ENCODE measurements at regions not wholly inside any gene's neighbourhood (a gene's known extent, or its start where the extent isn't known, plus 50 kb on each side); places are given as distances from the start of the nearest gene placed in this dataset.

- H3K4me3 ChIP-seq (replicated peaks in 1 of 3; ENCODE audit: low read depth in 2 of 3, low read length in 3 of 3): no peak overlapping the region
- no peak overlapping the region for H3K4me2 ChIP-seq (replicated peaks; ENCODE audit: extremely low read depth, low read length, poor library complexity, severe bottlenecking)
- H3K36me3 Mint-ChIP-seq: peaks cover 0 to 1% of the 10 kb centered on the region in 2 donors
- H3K9me3 ChIP-seq (replicated peaks in 1 of 2; ENCODE audit: control insufficient read depth in 1 of 2, insufficient read depth in 1 of 2, low read length in 2 of 2): no peaks in the 10 kb centered on the region
- H3K9ac ChIP-seq (ENCODE audit: insufficient read depth, low read length, poor library complexity, severe bottlenecking): no peak overlapping the region
- no peak for DNase-seq
- H3K9me3 Mint-ChIP-seq: no peaks in the 10 kb centered on the region
- no peaks in the 10 kb centered on the region for H3K79me2 ChIP-seq (ENCODE audit: insufficient read depth, low read length)
- H3K27ac ChIP-seq (ENCODE audit: low read depth in 1 of 2, low read length in 2 of 2): no peak overlapping the region
- H4K20me1 ChIP-seq (ENCODE audit: insufficient read depth, low read length): no peaks in the 10 kb centered on the region
- no peak for TF ChIP-seq CTCF (IDR thresholded peaks at IDR 0.05)
- H3K4me1 Mint-ChIP-seq: peaks cover 23% of the 10 kb centered on the region
- H2AFZ ChIP-seq (ENCODE audit: insufficient read depth, low read depth, low read length, poor library complexity, severe bottlenecking): no peak overlapping the region
- no peaks in the 10 kb centered on the region for H3K27me3 ChIP-seq (ENCODE audit: control insufficient read depth in 2 of 2, insufficient read depth in 2 of 2, low read length in 2 of 2)
- H3K27ac Mint-ChIP-seq: no peak overlapping the region
- peaks cover 0 to 3% (median 0%) of the 10 kb centered on the region in 3 donors for H3K27me3 Mint-ChIP-seq (ENCODE audit: low read depth in 3 of 3)
- peaks cover 25 to 31% of the 10 kb centered on the region in 2 donors for H3K4me1 ChIP-seq (ENCODE audit: control insufficient read depth in 1 of 2, insufficient read depth in 2 of 2, low read length in 2 of 2)
- intact Hi-C loops (cut with micrococcal nuclease): loop anchor here in 1 of 2 donors (10.0 kb wide), 1 partner anchor 78 kb away; no protein-coding TSS in a partner anchor
- no peak overlapping the region for H3K4me3 Mint-ChIP-seq
- no peaks in the 10 kb centered on the region for H3K36me3 ChIP-seq (replicated peaks in 1 of 2; ENCODE audit: control insufficient read depth in 1 of 2, insufficient read depth in 2 of 2, low read length in 2 of 2)
- WGBS (ENCODE audit: insufficient coverage): 96% methylated on average over 6 of the region's 6 CpGs
Observed at GRCh38 chr3:187932530-187932929, 187.3 kb upstream of the BCL6 start.

- WGBS (ENCODE audit: insufficient coverage): 56% methylated on average over 9 of the region's 17 CpGs
- Histone ChIP-seq H3K9ac (ENCODE audit: insufficient read depth, low read length, poor library complexity, severe bottlenecking) (no peak overlapping the region), H3K27ac (ENCODE audit: low read depth in 1 of 2, low read length in 2 of 2) (peak overlapping the region; percentile 46 to 52), H3K79me2 (ENCODE audit: insufficient read depth, low read length) (no peaks in the 10 kb centered on the region), H3K4me3 (replicated peaks in 1 of 3; ENCODE audit: low read depth in 2 of 3, low read length in 3 of 3) (peak overlapping the region in 1 of 3 experiments; percentile 34), H3K4me1 (ENCODE audit: control insufficient read depth in 1 of 2, insufficient read depth in 2 of 2, low read length in 2 of 2) (peaks cover 30 to 38% of the 10 kb centered on the region in 2 donors), H4K20me1 (ENCODE audit: insufficient read depth, low read length) (no peaks in the 10 kb centered on the region), H3K27me3 (ENCODE audit: control insufficient read depth in 2 of 2, insufficient read depth in 2 of 2, low read length in 2 of 2) (no peaks in the 10 kb centered on the region), H3K9me3 (replicated peaks in 1 of 2; ENCODE audit: control insufficient read depth in 1 of 2, insufficient read depth in 1 of 2, low read length in 2 of 2) (no peaks in the 10 kb centered on the region), H2AFZ (ENCODE audit: insufficient read depth, low read depth, low read length, poor library complexity, severe bottlenecking) (peak overlapping the region; percentile 69), H3K36me3 (replicated peaks in 1 of 2; ENCODE audit: control insufficient read depth in 1 of 2, insufficient read depth in 2 of 2, low read length in 2 of 2) (no peaks in the 10 kb centered on the region), H3K4me2 (replicated peaks; ENCODE audit: extremely low read depth, low read length, poor library complexity, severe bottlenecking) (peak overlapping the region; percentile 59)
- TF ChIP-seq CTCF (IDR thresholded peaks at IDR 0.05): no peak
- intact Hi-C loops (cut with micrococcal nuclease): loop anchor here in 1 of 2 donors (10.0 kb wide), 1 partner anchor 81 kb away; no protein-coding TSS in a partner anchor
- Mint-ChIP-seq H3K4me3 (peak overlapping the region; percentile 9 to 67), H3K27me3 (ENCODE audit: low read depth in 3 of 3) (peaks cover 0 to 3% (median 0%) of the 10 kb centered on the region in 3 donors), H3K36me3 (peaks cover 0 to 1% of the 10 kb centered on the region in 2 donors), H3K4me1 (peaks cover 42% of the 10 kb centered on the region), H3K9me3 (no peaks in the 10 kb centered on the region), H3K27ac (peak overlapping the region; percentile 66 to 90 (median 85))
- DNase-seq: peak; percentile 45 to 71 (median 60)
Observed at GRCh38 chr3:187935623-187936156, 190.4 kb upstream of the BCL6 start.

Measured in CD14-positive monocyte (primary cell).